ELF-1 (cell line): ENCODE measurements at regions not wholly inside any gene's neighbourhood (a gene's known extent, or its start where the extent isn't known, plus 50 kb on each side); places are given as distances from the start of the nearest gene placed in this dataset.
A peak's percentile ranks its signal among the peaks of the same experiment; 100 is the strongest.

Source experiments
- DNase-seq: peaks from one replicate; pipeline ENCODE4 v3.0.0-alpha.2; 2016; ENCODE audit warnings: low read depth, low spot score

- no peak for DNase-seq
Measured at GRCh38 chr10:131011936-131012640, 299.4 kb downstream of the TCERG1L start.

- DNase-seq = no peak
Measured at GRCh38 chr10:131012641-131012985, 298.9 kb downstream of the TCERG1L start.

- DNase-seq = no peak
Measured at GRCh38 chr10:131013281-131013912, 298.1 kb downstream of the TCERG1L start.

GRCh38 chr10:131014271-131014670 lies 297.2 kb downstream of the TCERG1L start:
- DNase-seq = no peak

- DNase-seq = no peak
Measured at GRCh38 chr10:131015271-131015670, 296.2 kb downstream of the TCERG1L start.

- no peak for DNase-seq
Measured at GRCh38 chr10:131016556-131016955, 295.0 kb downstream of the TCERG1L start.

GRCh38 chr10:131017566-131018285 lies 293.8 kb downstream of the TCERG1L start:
- DNase-seq = no peak

GRCh38 chr10:131018886-131019500 lies 292.5 kb downstream of the TCERG1L start:
- DNase-seq = peak; percentile 26

GRCh38 chr10:131019696-131020095 lies 291.8 kb downstream of the TCERG1L start:
- no peak for DNase-seq

- DNase-seq = no peak
Measured at GRCh38 chr10:131020775-131021174, 290.7 kb downstream of the TCERG1L start.

- DNase-seq = no peak
Measured at GRCh38 chr10:131021246-131021895, 290.1 kb downstream of the TCERG1L start.

GRCh38 chr10:131021969-131022368 lies 289.6 kb downstream of the TCERG1L start:
- peak; percentile 23 for DNase-seq

GRCh38 chr10:131022369-131022768 lies 289.2 kb downstream of the TCERG1L start:
- no peak for DNase-seq

- DNase-seq = peak; percentile 89
Measured at GRCh38 chr10:131022981-131023380, 288.5 kb downstream of the TCERG1L start.

GRCh38 chr10:131024259-131025131 lies 287.0 kb downstream of the TCERG1L start:
- DNase-seq = no peak

GRCh38 chr10:131025333-131025732 lies 286.2 kb downstream of the TCERG1L start:
- DNase-seq = no peak

- DNase-seq = no peak
Measured at GRCh38 chr10:131027256-131027655, 284.3 kb downstream of the TCERG1L start.

- no peak for DNase-seq
Measured at GRCh38 chr10:131031346-131031745, 280.2 kb downstream of the TCERG1L start.

- DNase-seq = no peak
Measured at GRCh38 chr10:131032329-131033165, 279.0 kb downstream of the TCERG1L start.
